Stomach (tissue), 4 donors: ENCODE measurements at regions not wholly inside any gene's neighbourhood (a gene's known extent, or its start where the extent isn't known, plus 50 kb on each side); places are given as distances from the start of the nearest gene placed in this dataset.

ENCODE experiments used
- CTCF ChIP-seq, 7 experiments: fragments of 450-650 bp in 4 of 7; fragments of 200-600 bp in 3 of 7; sonication (generic) in 3 of 7; IDR thresholded peaks; one replicate each; pipeline ENCODE4 v1.5.1; 2016 to 2019; ENCODE audit warnings: antibody characterized with exemption in 7 of 7, control low read depth in 2 of 7, mild to moderate bottlenecking in 1 of 7
- POLR2AphosphoS5 ChIP-seq, 3 donors: sonication (generic); formaldehyde crosslinking; IDR thresholded peaks; one replicate each; pipeline ENCODE4 v1.6.1; 2016; ENCODE audit warnings: antibody characterized with exemption in 3 of 3

- TF ChIP-seq CTCF (IDR thresholded peaks at IDR 0.05) (no peak), POLR2AphosphoS5 (IDR thresholded peaks at IDR 0.05) (no peak)
These were observed 82.8 kb downstream of the COQ2 start for GRCh38 chr4:83201761-83202160.
